ENCODE measurements at regions not wholly inside any gene's neighbourhood (a gene's known extent, or its start where the extent isn't known, plus 50 kb on each side); places are given as distances from the start of the nearest gene placed in this dataset.

GRCh38 chr18:38460657-38461056, 895.1 kb upstream of the CELF4 start:
- no peak for DNase-seq (ENCODE audit: low spot score in 2 of 2)
- H3K27ac ChIP-seq, result no peak overlapping the region
- H3K9me3 ChIP-seq, result no peaks in the 10 kb centered on the region
- no peak overlapping the region for H3K4me3 ChIP-seq
- no peaks in the 10 kb centered on the region for H3K27me3 ChIP-seq
- H3K4me1 ChIP-seq, result no peaks in the 10 kb centered on the region
- TF ChIP-seq, protein P1, sequence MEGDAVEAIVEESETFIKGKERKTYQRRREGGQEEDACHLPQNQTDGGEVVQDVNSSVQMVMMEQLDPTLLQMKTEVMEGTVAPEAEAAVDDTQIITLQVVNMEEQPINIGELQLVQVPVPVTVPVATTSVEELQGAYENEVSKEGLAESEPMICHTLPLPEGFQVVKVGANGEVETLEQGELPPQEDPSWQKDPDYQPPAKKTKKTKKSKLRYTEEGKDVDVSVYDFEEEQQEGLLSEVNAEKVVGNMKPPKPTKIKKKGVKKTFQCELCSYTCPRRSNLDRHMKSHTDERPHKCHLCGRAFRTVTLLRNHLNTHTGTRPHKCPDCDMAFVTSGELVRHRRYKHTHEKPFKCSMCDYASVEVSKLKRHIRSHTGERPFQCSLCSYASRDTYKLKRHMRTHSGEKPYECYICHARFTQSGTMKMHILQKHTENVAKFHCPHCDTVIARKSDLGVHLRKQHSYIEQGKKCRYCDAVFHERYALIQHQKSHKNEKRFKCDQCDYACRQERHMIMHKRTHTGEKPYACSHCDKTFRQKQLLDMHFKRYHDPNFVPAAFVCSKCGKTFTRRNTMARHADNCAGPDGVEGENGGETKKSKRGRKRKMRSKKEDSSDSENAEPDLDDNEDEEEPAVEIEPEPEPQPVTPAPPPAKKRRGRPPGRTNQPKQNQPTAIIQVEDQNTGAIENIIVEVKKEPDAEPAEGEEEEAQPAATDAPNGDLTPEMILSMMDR (IDR thresholded peaks at IDR 0.05), result no peak
- TF ChIP-seq EP300 (IDR thresholded peaks at IDR 0.05) (no peak), POLR2A (IDR thresholded peaks at IDR 0.05) (no peak)
- WGBS, 2 donors, result 85 to 91% methylated on average over 4 of the region's 4 CpGs
- no peaks in the 10 kb centered on the region for H3K36me3 ChIP-seq

DNA sequence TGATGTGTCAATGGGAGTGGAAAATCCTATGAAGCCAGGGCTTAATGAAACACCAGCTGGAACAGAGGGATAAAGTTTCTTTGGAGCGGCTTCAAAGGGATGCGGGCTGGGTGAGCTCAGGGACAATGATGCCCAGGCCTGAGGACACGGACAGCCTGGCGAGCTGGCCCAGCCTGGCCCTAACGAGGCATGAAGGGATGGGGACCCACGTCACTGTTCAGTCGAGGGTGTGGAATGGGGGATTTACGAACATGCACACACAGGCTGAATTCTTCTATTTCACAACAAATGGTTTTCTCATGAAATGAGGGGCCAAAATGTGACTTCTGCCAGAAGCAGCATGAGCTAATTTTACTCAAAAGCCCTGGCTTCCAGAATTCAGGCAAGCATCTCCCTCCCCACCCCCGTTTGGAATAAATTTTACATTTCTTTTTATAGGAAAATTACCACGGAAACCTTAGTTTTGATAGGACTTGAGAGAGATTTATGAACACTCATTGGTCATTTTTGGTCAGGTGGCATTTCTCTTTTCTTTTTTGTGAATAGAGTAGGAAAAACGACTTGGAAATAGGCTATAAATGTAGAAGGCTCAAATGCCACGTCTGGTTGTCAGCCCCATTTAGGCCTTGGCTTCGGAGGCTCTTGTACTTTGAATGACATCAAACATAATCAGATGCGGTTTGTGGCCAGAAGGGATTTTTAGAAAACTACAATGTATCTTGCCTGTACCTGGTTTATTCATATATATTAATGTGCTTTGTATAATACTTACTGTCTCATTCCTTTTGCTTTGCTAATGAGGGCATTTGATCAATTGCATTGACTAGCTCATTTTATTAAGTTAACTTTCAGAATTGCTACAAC, 893.8 kb upstream of the CELF4 start:
- Histone ChIP-seq H3K4me3 (no peak overlapping the region), H3K27me3 (no peaks in the 10 kb centered on the region), H3K9me3 (no peaks in the 10 kb centered on the region), H3K36me3 (no peaks in the 10 kb centered on the region), H3K27ac (no peak overlapping the region), H3K4me1 (no peaks in the 10 kb centered on the region)
- 38 to 41% methylated on average over 14 of the region's 14 CpGs for WGBS, 2 donors
- no peak for TF ChIP-seq POLR2A (IDR thresholded peaks at IDR 0.05)
- TF ChIP-seq, protein P1 (IDR thresholded peaks at IDR 0.05), result no peak
- no peak for TF ChIP-seq EP300 (IDR thresholded peaks at IDR 0.05)
- no peak for DNase-seq (ENCODE audit: low spot score in 2 of 2)

DNA sequence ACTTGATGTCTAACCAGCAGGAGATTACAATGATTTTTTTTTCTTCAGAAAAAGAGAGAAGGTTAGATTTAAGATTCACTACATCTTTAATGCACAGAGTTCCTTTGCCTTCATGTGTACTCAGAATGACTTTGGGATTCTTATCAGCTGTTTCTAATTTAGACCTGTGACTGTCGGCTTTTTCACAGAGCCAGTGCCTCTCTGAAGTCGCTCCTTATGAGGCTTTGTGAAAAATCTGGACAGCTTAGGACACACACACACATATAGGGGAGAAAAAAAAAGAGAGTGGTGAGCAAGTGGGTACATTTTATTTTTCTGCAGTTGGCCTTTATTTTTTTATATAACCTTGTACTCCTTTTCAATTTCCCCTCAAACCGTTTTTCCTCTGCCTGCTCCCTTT, 893.1 kb upstream of the CELF4 start:
- Histone ChIP-seq H3K9me3 (no peaks in the 10 kb centered on the region), H3K4me3 (no peak overlapping the region), H3K27me3 (no peaks in the 10 kb centered on the region), H3K4me1 (no peaks in the 10 kb centered on the region), H3K36me3 (no peaks in the 10 kb centered on the region), H3K27ac (no peak overlapping the region)
- 42 to 45% methylated on average over 3 of the region's 3 CpGs for whole genome bisulfite sequencing, 2 donors
- no peak for DNase-seq (ENCODE audit: low spot score in 2 of 2)
- TF ChIP-seq POLR2A (IDR thresholded peaks at IDR 0.05), result no peak
- TF ChIP-seq, protein P1 (IDR thresholded peaks at IDR 0.05), result no peak
- no peak for TF ChIP-seq EP300 (IDR thresholded peaks at IDR 0.05)

- Histone ChIP-seq H3K27ac (no peak overlapping the region), H3K4me3 (no peak overlapping the region), H3K9me3 (no peaks in the 10 kb centered on the region), H3K27me3 (no peaks in the 10 kb centered on the region), H3K36me3 (no peaks in the 10 kb centered on the region), H3K4me1 (no peaks in the 10 kb centered on the region)
- DNase-seq (ENCODE audit: low spot score in 2 of 2), result no peak
- 82% methylated on average over 5 of the region's 5 CpGs for WGBS, 2 donors
- TF ChIP-seq EP300 (IDR thresholded peaks at IDR 0.05) (no peak), POLR2A (IDR thresholded peaks at IDR 0.05) (no peak)
- TF ChIP-seq, protein P1 (IDR thresholded peaks at IDR 0.05), result no peak
Observed at GRCh38 chr18:38456253-38456652, 890.7 kb upstream of the CELF4 start.

- TF ChIP-seq POLR2A (IDR thresholded peaks at IDR 0.05), result no peak
- no peak for TF ChIP-seq EP300 (IDR thresholded peaks at IDR 0.05)
- TF ChIP-seq, protein P1 (IDR thresholded peaks at IDR 0.05), result no peak
- Histone ChIP-seq H3K27ac (no peak overlapping the region), H3K9me3 (no peaks in the 10 kb centered on the region), H3K36me3 (no peaks in the 10 kb centered on the region), H3K4me1 (no peaks in the 10 kb centered on the region), H3K27me3 (no peaks in the 10 kb centered on the region), H3K4me3 (no peak overlapping the region)
- DNase-seq (ENCODE audit: low spot score in 2 of 2), result no peak
- WGBS, 2 donors, result 73 to 83% methylated on average over 1 of the region's 1 CpG
Observed at GRCh38 chr18:38454764-38455469, 889.3 kb upstream of the CELF4 start.
